GM18498 (cell line): ENCODE measurements at regions not wholly inside any gene's neighbourhood (a gene's known extent, or its start where the extent isn't known, plus 50 kb on each side); places are given as distances from the start of the nearest gene placed in this dataset.
"Not testable (repeated sequence)": the region's sequence is repeated elsewhere in the genome, so short reads cannot be mapped to it uniquely, and the experiment has no call there.

Experiments used
- ATAC-seq: cut with Tn5 transposase; IDR thresholded peaks from one replicate; pipeline ENCODE4 v1.9.1; 2021; ENCODE audit warnings: mild to moderate bottlenecking, moderate library complexity; ENCODE audit not compliant: unreplicated experiment

DNA sequence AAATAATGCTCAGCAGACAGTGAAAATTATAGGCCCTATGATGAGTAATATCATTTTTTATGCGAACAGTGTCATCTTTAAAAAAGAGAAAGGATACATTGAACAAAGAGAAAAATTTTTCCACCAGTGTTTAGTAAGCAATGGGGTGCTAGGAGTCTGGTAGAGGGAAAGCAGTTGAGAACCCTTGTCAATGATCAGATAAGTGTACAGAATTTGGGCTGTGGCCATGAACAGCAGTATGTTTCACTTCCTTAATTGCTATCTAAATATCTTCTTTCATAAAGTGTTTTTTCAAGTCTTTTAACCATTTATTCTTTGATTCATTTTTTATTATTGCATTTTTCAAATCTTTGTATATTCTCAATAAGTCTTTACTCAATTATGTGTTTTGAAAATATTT is 750.7 kb upstream of the KCND2 start:
- ATAC-seq = no peak

DNA sequence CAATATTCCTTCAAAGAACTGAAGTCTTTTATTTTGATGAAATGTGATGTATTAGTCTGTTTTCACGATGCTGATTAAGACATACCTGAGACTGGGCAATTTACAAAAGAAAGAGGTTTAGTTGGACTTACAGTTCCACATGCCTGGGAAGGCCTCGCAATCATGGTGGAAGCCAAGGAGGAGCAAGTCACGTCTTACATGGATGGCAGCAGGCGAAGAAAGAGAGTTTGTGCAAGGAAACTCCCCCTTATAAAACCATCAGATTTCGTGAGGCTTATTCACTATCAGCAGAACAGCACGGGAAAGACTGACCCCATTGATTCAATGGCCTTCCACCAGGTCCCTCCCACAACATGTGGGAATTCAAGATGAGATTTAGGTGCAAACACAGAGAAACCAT is 750.3 kb upstream of the KCND2 start:
- no peak for ATAC-seq

DNA sequence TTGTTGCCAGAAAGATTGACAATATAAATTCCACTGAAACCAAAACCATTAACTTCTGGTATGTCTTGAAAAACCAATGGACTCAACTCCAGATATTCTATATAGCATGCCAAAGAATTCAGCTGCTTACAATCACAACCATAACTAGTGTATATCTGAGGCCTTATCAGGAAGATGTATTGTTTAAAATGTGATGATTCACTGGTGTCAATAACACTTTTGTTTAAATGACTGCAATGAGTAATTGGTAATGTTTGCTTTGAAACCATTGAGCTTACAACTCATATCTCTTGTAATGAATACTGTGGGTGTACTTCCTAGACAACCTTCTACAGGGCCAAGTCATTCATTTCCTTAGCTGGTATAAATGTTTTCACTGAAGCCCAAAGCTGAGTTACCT is 727.9 kb upstream of the KCND2 start:
- no peak for ATAC-seq

DNA sequence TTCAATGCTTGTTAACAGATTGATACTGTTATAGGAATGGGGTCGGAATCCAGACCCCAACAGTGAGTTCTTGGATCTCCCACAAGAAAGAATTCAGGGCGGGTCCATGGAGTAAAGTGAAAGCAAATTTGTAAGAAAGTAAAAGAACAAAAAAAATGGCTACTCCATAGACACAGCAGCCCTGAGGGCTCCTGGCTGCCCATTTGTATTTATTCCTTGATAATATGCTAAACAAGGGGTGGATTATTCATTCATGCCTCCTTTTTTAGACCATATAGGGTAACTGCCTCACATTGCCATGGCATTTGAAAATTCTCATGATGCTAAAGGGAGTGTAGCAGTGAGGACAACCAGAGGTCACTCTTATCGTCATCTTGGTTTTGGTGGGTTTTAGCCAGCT is 717.2 kb upstream of the KCND2 start:
- ATAC-seq = no peak

DNA sequence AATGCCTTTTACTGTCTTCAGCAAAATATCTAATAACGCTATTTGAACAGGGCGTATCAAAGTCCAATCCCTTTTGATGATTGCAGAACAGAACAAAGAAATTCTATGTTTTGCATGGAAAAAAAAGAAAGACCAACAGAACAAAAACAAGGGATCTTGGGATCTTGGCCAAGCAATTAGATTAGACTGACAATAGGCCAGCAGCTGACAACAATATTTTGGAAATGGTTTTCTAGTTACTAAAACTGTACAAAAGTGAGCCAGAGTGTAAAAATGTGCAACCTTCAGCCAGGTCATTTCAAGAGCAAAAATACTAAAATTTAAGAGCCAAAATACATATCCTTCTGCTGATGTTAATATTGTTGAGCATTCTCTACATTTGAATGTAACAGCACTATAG is 716.5 kb upstream of the KCND2 start:
- no peak for ATAC-seq

DNA sequence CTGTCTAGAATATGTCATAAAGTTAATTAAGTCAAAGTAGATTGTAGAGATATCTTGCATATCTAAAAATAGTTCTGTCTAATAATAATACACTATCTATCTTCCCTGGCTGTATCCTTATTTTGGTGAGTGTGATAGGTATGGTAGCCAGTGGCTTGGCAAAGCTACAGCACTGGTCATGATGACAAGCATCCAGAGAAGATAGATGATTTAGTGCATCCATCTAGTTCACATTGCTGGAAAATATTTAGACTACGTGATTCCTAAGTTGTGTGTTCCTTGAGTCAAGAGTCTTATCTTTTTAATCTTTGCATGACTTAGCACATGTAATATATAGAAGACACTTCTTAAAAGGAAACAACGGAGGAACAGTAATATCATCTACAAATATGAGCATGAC is 711.2 kb upstream of the KCND2 start:
- ATAC-seq = no peak

DNA sequence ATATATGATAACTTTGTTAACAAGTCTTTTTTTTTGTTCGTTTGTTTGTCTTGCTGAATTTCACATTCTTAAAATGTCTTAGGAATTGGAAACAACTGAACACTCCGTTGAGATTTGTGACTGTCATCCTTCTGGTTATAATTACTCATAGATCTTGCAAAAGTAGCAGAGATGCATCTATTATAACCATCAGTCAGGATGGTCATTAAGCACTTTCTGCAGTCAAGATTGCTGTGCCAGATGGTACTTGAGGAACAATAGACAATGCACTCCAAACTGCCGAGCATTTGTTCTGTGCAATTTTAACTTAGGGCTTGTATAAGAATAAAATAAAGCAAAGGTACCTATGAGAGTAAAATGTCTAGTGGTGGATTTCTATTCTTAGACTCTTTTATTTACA is 710.1 kb upstream of the KCND2 start:
- no peak for ATAC-seq

DNA sequence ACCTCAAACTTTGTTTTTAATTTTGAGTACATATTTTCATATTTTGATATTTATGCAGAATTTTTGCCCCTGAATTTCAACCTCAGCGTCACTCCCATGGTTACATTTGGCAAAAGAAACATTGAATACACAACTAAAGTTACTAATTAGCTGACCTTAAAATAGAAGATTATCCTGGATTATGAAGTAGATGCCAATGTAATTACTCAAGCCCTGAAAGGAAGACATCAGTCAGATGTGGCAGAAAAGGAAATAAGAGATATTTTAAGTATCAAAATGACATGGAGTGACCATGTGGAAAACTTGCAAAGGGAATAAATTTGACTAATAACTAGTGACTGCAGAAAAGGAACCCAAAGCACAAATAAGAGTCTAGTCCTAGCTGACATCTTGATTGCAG is 701.3 kb upstream of the KCND2 start:
- no peak for ATAC-seq

DNA sequence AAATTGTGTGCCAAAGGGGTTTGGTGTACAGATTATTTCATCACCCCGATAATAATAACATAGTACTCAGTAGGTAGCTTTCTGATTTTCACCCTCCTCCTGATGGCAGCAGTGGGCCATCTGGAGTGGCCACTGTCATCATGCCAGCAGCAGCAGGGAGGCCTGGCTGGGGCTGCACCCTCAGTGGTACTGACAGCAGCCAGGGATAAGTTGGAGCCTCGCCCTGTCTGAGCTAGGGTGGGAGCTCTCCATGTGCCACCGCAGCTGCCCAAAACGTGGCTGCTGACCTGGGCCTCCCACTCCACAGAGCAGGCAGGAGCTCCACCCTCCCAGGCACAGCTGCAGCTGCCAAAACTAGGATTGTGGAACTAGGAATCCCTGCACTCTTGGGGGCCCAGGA is 700.8 kb upstream of the KCND2 start:
- no peak for ATAC-seq

DNA sequence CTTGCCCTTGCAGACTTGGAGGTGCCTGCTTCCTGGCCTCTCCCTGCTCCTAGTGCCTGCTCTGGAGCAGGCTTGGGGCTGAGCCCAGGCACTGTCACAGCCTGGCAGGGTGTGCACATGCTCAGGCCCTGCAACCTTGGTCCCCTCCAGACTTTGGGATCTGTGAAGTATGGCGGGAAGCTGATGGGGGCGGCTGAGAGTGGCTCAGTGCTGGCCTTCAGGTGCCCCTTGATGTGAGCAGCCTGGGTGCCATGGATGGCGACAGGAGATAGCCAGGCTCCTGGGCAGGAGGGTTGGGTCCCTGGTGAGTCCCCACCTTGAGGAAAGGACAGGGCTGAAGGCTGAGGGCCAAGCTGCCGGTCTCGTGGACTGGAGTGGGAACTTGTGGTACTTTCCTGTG is 700.4 kb upstream of the KCND2 start:
- no peak for ATAC-seq

DNA sequence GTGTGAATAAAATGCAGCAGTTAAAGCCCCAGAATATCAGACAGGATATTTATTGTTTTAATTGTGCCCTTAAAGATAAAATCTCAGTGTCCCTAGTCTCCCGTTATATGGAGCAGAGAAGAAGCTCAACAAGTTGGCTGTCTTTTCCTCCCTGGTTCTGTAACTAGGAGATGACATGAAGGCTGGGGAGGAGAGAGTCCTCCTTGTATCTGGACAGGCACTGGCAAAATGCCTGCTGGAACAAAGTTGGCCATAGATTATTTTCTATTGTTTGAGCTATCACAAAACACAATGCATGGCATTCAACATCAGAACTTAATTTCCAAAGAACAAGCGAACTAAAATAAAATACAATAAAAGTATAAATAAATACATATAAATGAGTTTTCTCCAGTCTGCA is 694.9 kb upstream of the KCND2 start:
- ATAC-seq = no peak

DNA sequence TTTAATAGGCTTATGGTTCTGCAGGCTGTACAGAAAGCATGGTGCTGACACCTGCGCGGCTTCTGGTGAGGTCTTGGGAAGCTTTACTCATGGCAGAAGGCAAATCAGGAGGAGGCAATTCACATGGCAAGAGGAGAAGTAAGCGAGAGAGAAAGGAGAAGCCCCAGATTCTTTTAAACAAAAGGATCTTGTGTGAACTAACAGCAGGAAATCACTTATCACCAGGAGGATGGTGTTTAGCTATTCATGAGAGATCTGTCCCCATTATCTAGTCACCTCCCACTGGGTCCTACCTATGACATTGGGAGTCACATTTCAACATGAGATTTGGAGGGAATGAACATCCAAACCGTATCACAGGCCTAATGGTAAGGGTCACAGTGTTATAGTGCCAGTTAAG is 678.0 kb upstream of the KCND2 start:
- no peak for ATAC-seq

DNA sequence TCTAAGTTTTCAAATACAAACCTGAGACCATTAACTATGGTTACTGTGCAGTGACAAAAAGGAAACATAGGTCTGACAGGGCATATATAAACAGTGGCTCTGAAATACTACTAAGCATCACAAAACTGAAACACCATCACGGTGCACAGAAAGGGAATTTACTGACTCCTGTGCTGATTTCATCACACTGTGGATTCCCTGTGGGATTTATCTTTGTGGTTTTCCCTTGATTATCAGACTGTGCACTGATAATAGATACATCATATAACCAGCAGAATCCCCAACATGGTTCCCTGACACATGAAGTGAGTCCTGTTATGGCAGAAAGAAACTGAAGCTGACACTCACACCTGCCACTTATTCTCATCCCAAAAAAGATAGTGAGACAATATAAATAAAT is 676.3 kb upstream of the KCND2 start:
- ATAC-seq = no peak

DNA sequence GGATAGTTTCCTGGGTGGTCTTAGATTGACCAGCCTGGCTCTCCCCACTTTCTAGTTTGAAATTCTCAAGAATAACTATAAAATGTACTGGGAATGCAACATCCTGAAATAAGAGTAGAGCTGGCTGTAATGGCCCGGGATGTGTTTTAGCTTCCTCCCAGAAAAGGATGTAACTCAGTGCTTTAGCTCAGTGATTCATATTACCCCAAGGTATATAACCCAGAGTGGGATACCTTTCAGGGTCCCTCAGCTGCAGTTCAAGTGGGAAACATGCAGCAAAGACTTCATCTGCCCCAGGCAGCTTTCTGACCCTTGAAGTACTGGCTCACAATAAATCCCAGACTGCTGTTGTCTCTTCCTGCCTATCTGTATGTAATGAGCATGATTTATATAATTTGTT is 666.7 kb upstream of the KCND2 start:
- no peak for ATAC-seq

DNA sequence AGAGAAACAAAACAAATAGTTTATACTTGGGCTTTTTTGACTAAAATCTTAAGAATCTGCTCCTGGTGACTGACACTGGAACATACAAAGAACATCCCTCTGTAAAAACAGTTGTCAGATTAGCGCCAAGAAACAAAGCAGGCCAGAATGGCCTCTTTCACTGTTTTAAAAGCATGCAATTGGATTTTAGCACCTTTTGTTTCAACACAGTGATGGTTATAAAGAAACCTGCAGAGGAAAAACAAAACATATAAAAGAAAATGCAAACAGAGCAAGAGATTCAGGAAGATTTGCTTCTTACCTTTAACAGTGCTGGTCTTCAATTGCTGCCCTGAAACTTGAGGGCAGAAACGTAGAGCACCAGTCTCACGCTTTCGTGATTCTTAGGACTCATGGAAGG is 652.2 kb upstream of the KCND2 start:
- no peak for ATAC-seq

DNA sequence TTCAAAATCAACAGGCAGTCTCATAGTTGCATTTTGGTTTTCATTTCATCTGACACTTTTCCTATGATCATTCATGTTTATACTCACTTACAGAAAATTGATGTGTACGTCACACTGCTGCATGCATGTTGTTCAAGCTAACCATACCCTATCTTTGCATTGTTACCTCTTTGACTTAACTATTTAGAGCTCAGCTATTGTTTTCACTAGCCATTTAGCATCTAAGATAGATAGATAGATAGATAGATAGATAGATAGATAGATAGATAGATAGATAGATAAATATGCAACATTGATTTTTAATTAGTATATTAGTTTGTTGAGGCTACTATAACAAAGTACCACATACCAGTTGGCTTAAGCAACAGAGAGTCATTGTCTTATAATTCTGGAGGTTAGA is 649.5 kb upstream of the KCND2 start:
- ATAC-seq = no peak

DNA sequence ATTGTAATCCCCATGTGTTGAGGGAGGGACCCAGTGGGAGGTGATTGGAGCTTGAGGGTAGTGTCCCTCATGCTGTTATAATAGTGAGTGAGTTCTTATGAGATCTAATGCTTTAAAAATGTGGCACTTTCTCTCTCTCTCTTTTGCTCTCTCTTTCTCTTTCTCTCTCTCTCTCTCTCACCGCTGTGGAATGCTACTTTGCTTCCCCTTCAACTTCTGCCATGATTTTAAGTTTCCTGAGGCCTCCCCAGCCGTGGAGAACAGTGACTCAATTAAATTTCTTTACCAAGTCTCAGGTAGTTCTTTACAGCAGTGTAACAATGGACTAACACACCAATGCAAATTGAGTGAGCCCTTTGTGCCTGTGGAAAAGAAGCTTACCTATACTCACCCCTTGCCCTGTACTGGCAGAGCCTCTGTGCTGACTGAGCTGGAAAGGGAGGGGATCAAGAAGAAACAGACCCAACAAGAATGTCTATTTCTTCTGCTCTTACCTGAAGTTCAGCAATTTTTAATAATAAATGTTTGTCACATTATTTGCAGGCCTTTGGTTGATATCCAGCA is 642.5 kb upstream of the KCND2 start:
- ATAC-seq = no peak

DNA sequence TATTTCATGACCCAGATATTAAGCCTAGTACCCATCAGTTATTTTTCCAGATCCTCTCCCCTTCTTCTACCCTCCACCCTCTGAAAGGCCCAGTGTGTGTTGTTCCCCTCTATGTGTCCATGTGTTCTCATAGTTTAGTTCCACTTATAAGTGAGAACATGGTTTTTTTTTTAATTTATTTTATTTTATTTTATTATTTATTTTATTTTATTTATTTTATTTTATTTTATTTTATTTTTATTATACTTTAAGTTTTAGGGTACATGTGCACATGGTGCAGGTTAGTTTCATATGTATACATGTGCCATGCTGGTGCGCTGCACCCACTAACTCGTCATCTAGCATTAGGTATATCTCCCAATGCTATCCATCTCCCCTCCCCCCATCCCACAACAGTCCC is 639.2 kb upstream of the KCND2 start:
- not testable (repeated sequence) for ATAC-seq

DNA sequence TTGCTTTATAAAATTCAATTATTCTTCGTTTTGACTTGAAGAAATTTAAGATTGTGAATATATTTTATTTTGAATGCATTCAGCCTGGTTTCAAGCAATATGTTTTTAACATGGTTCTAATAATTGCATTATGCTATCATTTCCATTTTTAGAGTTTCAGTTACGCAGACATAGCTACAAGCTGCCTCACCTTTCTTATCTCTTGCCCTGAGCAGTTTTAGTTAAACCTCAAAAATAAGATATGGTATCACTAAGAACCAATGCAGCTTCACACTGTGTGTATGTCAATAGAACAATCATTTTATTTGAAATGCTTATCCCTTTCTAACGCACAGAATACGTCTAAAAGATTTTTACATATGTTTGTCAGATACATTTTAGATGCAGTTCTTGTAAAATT is 632.6 kb upstream of the KCND2 start:
- ATAC-seq = no peak

DNA sequence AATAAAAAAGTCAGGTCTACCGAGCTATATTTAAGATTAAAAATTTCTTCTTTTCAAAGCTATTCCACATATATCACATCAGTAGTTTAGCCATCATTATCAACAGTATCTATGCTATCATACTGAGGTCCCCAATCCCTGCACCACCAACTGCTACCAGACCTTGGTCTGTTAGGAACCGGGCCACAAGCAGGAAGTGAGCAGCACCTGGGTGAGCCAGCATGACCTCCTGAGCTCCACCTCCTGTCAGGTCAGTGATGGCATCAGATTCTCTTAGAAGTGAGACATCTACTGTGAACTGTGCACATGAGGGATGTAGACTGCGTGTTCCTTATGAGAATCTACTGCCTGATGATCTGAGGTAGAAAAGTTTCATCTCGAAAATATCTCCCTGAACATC is 632.1 kb upstream of the KCND2 start:
- no peak for ATAC-seq

DNA sequence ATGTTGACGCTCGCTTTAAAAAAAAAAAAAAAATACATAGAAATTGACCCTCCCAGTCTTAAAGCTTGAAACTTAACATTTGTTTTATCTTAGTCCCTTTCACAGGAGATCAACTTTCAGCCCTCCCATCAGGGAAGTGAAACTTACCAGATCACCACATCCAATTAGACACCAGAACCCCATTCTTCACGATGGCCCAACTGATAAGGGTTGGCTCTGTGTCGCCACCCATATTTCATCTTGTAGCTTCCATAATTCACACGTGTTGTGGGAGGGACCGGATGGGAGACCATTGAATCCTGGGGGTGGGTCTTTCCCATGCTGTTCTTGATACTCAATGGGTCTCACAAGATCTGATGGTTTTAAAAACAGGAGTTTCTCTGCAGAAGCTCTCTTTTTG is 629.4 kb upstream of the KCND2 start:
- ATAC-seq = no peak

DNA sequence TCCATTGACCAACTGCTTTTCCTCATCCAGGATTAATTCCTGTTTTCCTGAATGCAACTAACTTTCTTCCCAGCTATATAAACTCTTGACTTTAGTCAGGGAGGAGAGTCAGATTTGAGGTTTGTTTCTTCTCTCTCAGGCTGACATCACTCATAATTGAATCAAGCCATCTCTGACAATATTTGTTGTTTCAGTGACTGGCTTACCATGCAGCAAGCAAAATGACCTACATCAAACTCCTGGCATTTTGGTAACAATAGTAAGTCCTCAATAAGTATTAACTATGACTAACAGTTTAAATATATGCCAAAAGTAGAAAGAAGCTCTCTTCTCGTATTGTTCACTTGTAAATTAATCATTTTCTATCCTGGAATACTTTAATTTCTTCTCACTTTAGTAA is 625.7 kb upstream of the KCND2 start:
- ATAC-seq = no peak

DNA sequence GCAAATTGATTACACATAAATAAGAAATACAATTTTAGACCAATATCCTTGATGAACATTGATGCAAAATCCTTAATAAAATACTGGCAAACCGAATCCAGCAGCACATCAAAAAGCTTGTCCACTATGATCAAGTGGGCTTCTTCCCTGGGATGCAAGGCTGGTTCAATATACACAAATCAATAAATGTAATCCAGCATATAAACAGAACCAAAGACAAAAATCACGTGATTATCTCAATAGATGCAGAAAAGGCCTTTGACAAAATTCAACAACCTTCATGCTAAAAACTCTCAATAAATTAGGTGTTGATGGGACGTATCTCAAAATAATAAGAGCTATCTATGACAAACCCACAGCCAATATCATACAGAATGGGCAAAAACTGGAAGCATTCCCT is 624.2 kb upstream of the KCND2 start:
- not testable (repeated sequence) for ATAC-seq

DNA sequence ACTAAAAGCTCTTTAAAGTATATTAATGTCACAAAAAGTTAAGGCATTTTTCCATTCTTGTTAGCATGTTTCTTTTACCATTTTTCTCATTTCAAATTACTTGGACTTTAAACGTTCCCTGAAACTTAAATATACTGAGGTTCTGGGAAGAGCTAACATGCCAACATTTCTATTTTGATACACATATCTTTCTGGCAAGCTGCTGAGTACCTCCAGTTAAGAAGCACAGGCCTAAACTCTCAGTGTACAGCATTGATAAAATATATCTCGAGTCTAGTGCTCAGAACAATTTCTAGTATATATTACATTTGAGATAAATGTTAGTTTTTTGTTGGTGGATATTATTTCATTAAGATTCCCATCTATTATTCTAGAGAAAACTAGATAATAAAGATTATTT is 612.9 kb upstream of the KCND2 start:
- no peak for ATAC-seq
